HCT116 (cell line): ENCODE measurements at regions not wholly inside any gene's neighbourhood (a gene's known extent, or its start where the extent isn't known, plus 50 kb on each side); places are given as distances from the start of the nearest gene placed in this dataset.

Source experiments
- ATF3 ChIP-seq: IDR thresholded peaks from 2 replicates; pipeline ENCODE4 v1.6.1; 2012
- CTCF ChIP-seq, 3 experiments: fragments of 200-600 bp in 1 of 3; sonication (generic) in 1 of 3; IDR thresholded peaks in 2 of 3; conservative IDR thresholded peaks in 1 of 3; 2 replicates each; pipeline ENCODE4 v1.5.1; 2012 to 2017; ENCODE audit warnings: low read depth in 2 of 3, low read length in 2 of 3, antibody characterized with exemption in 1 of 3, borderline replicate concordance in 1 of 3, control low read depth in 1 of 3, mild to moderate bottlenecking in 1 of 3, mixed read lengths in 1 of 3, mixed run types in 1 of 3, moderate library complexity in 1 of 3; ENCODE audit not compliant: insufficient read depth in 1 of 3
- EZH2 ChIP-seq: fragments of 200-600 bp; sonication (generic); IDR thresholded peaks from 2 replicates; pipeline ENCODE4 v1.6.1; 2017; ENCODE audit warnings: antibody characterized with exemption, mixed run types
- POLR2A ChIP-seq: IDR thresholded peaks from 2 replicates; pipeline ENCODE4 v1.7.0; 2011; ENCODE audit warnings: borderline replicate concordance; ENCODE audit not compliant: insufficient read depth, insufficient read length; ENCODE audit errors: extremely low read depth
- POLR2AphosphoS5 ChIP-seq: IDR thresholded peaks from 2 replicates; pipeline ENCODE4 v1.6.1; 2011; ENCODE audit warnings: mild to moderate bottlenecking, low read depth, low read length, moderate library complexity
- REST ChIP-seq: IDR thresholded peaks from 2 replicates; pipeline ENCODE4 v1.6.1; 2012; ENCODE audit warnings: low read depth
- SP1 ChIP-seq: IDR thresholded peaks from 2 replicates; pipeline ENCODE4 v1.6.1; 2012; ENCODE audit warnings: low read depth

- TF ChIP-seq CTCF (IDR thresholded peaks at IDR 0.05 in 2 of 3, conservative IDR thresholded peaks at IDR 0.05 in 1 of 3; ENCODE audit: borderline replicate concordance in 1 of 3, insufficient read depth in 1 of 3, low read depth in 2 of 3, low read length in 2 of 3) (no peak), POLR2A (no peak), SP1 (no peak), REST (no peak), ATF3 (no peak), POLR2AphosphoS5 (no peak), EZH2 (no peak)
Measured at GRCh38 chr3:167163580-167163979, 216.5 kb downstream of the ZBBX start.
